ENCODE measurements at regions not wholly inside any gene's neighbourhood (a gene's known extent, or its start where the extent isn't known, plus 50 kb on each side); places are given as distances from the start of the nearest gene placed in this dataset.

GRCh38 chr1:96234299-96234698 is 487.3 kb upstream of the PTBP2 start (continued):
- TF ChIP-seq MXI1 (IDR thresholded peaks at IDR 0.05; ENCODE audit: low read depth, low read length) (no peak), ZNF512 (tag; IDR thresholded peaks at IDR 0.05) (no peak), SIX5 (IDR thresholded peaks at IDR 0.05; ENCODE audit: borderline replicate concordance in 1 of 2, insufficient read depth in 1 of 2, low read depth in 1 of 2, low read length in 2 of 2) (no peak), ARID1B (IDR thresholded peaks at IDR 0.05) (no peak)

- Histone ChIP-seq H3K9ac (ENCODE audit: insufficient read depth in 1 of 2, low read depth in 2 of 2, low read length in 2 of 2) (no peak overlapping the region), H3K4me2 (ENCODE audit: insufficient read depth, low read length) (no peak overlapping the region), H3K9me3 (replicated peaks; ENCODE audit: control insufficient read depth, insufficient read depth, low read depth, low read length) (no peaks in the 10 kb centered on the region), H3K4me1 (replicated peaks in 1 of 2; ENCODE audit: control insufficient read depth in 2 of 2, insufficient read depth in 2 of 2, low read length in 2 of 2) (no peaks in the 10 kb centered on the region), H3K36me3 (ENCODE audit: control insufficient read depth, insufficient read depth, low read length) (no peaks in the 10 kb centered on the region), H2AFZ (ENCODE audit: low read depth, low read length) (no peak overlapping the region), H4K20me1 (replicated peaks; ENCODE audit: control insufficient read depth, insufficient read depth, low read length) (no peaks in the 10 kb centered on the region), H3K4me3 (no peak overlapping the region), H3K27ac (ENCODE audit: extremely low read depth, low read depth, low read length) (no peak overlapping the region), H3K27me3 (ENCODE audit: control insufficient read depth in 2 of 2, insufficient read depth in 2 of 2, low read length in 2 of 2) (no peaks in the 10 kb centered on the region), H3K79me2 (ENCODE audit: control insufficient read depth, insufficient read depth, low read length) (no peaks in the 10 kb centered on the region), H3K9me1 (ENCODE audit: control insufficient read depth, insufficient read depth, low read length) (no peaks in the 10 kb centered on the region)
- in situ Hi-C loops (cut with MboI), result no loop called here
- 3% methylated on average over 4 of the region's 4 CpGs for WGBS (ENCODE audit: insufficient coverage, low coverage, missing lambda C conversion rate)
- ATAC-seq, result no peak
- POLR2A ChIA-PET, result no interaction called here
- BruUV-seq (replicated peaks), result no TSS peak
- peak in 3 of 4 experiments; percentile 6 to 11 (median 9) for DNase-seq (ENCODE audit: extremely low read depth in 1 of 4, low spot score in 3 of 4)
- intact Hi-C loops (cut with micrococcal nuclease), result loop anchor here (5.0 kb wide), 1 partner anchor 611 kb away; no protein-coding TSS in a partner anchor
- FAIRE-seq, result no peak
- CTCF ChIA-PET (ENCODE audit: low intra/inter-chr PET ratio), result interaction anchor here (0.6 kb wide), 1 partner anchor 609 kb away, joined by 4 read pairs; no protein-coding TSS in a partner anchor
- no peak for TF ChIP-seq NBN (IDR thresholded peaks at IDR 0.05; ENCODE audit: low read depth)
- no peak for TF ChIP-seq ZNF583 (CRISPR knock-in tag; IDR thresholded peaks at IDR 0.05)
- no peak for TF ChIP-seq NR4A1 (CRISPR knock-in tag; IDR thresholded peaks at IDR 0.05)
- no peak for TF ChIP-seq NR4A1 (tag; IDR thresholded peaks at IDR 0.05)
- no peak for TF ChIP-seq ZNF717 (CRISPR knock-in tag; IDR thresholded peaks at IDR 0.05)
- no peak for TF ChIP-seq EHMT2 (IDR thresholded peaks at IDR 0.05)
- no peak for TF ChIP-seq C11orf30 (IDR thresholded peaks at IDR 0.05; ENCODE audit: low read depth)
- TF ChIP-seq ETV1 (tag; conservative IDR thresholded peaks at IDR 0.05; ENCODE audit: low read depth), result no peak
- TF ChIP-seq MED1 (CRISPR knock-in tag; IDR thresholded peaks at IDR 0.05; ENCODE audit: borderline replicate concordance), result no peak
- no peak for TF ChIP-seq ZFP36 (IDR thresholded peaks at IDR 0.05; ENCODE audit: low read depth, low read length, partially characterized antibody)
- no peak for TF ChIP-seq ZNF224 (CRISPR knock-in tag; IDR thresholded peaks at IDR 0.05)
- no peak for TF ChIP-seq THRAP3 (IDR thresholded peaks at IDR 0.05; ENCODE audit: borderline replicate concordance)
Measured at GRCh38 chr1:96236156-96236739, 485.3 kb upstream of the PTBP2 start.
